Calu3 (cell line): ENCODE measurements at regions not wholly inside any gene's neighbourhood (a gene's known extent, or its start where the extent isn't known, plus 50 kb on each side); places are given as distances from the start of the nearest gene placed in this dataset.
A peak's percentile ranks its signal among the peaks of the same experiment; 100 is the strongest.

Experiments
- BruUV-seq: library from RNA; stranded (reverse); fragments of 400-500 nt; replicated peaks from 2 replicates; lab custom pipeline; 2021; lab: Mats Ljungman, UMichigan
- CTCF ChIA-PET: fragments of 300-600 bp; sonication (Branson Sonifier 250); formaldehyde crosslinking; loops from one replicate; lab custom pipeline; 2022; ENCODE audit warnings: antibody characterized with exemption; lab: Charles Lee
- DNase-seq: peaks from one replicate; pipeline ENCODE4 v3.0.0; 2022
- H3K27ac Mint-ChIP-seq: one replicate; pipeline ENCODE4 v1.8.0; 2022; ENCODE audit warnings: mixed read lengths; ENCODE audit not compliant: unreplicated experiment
- H3K27me3 Mint-ChIP-seq: one replicate; pipeline ENCODE4 v1.8.0; 2022; ENCODE audit warnings: mixed read lengths; ENCODE audit not compliant: unreplicated experiment
- H3K36me3 Mint-ChIP-seq: one replicate; pipeline ENCODE4 v1.8.0; 2022; ENCODE audit warnings: mild to moderate bottlenecking, moderate library complexity, mixed read lengths; ENCODE audit not compliant: insufficient read depth, unreplicated experiment
- H3K4me1 Mint-ChIP-seq: one replicate; pipeline ENCODE4 v1.8.0; 2022; ENCODE audit warnings: mild to moderate bottlenecking, low read depth, mixed read lengths; ENCODE audit not compliant: unreplicated experiment
- H3K4me3 Mint-ChIP-seq: one replicate; pipeline ENCODE4 v1.8.0; 2022; ENCODE audit warnings: mild to moderate bottlenecking, low read depth, moderate library complexity, mixed read lengths; ENCODE audit not compliant: unreplicated experiment
- H3K9me3 Mint-ChIP-seq: one replicate; pipeline ENCODE4 v1.8.0; 2022; ENCODE audit warnings: low read depth, mixed read lengths; ENCODE audit not compliant: unreplicated experiment
- CTCF ChIP-seq: fragments of 200-600 bp; IDR thresholded peaks from one replicate; pipeline ENCODE4 v1.8.0; 2022; ENCODE audit warnings: antibody characterized with exemption; ENCODE audit not compliant: unreplicated experiment
- intact Hi-C: fragments of 100-400 bp; cut with micrococcal nuclease; formaldehyde crosslinking; loops from one replicate; pipeline ENCODE4 v1.10.0; 2022; ENCODE audit not compliant: unreplicated experiment

DNA sequence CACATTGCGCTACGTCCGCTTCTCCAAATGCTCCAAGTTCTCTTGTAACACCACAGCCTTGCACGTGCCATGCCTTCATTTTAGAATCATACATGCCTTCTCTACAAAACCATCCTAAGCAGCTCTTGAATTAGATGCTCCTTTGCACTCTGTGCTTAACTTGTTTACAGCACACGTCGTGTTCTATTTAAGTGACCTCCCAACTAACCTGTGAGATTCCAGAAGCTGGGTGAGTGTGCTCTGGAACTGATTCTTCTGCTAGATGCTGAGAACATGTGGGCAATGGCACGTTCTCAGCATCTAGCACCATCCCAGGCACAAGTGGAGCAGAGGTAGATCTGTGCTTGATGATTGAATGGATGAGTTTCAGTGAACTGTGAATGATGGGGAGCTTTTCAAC is 100.0 kb upstream of the NEDD9 start:
- Mint-ChIP-seq H3K4me3 (no peak overlapping the region), H3K27me3 (peaks cover 16% of the 10 kb centered on the region), H3K9me3 (no peaks in the 10 kb centered on the region), H3K27ac (no peak overlapping the region), H3K36me3 (peaks cover 5% of the 10 kb centered on the region), H3K4me1 (peaks cover 12% of the 10 kb centered on the region)
- CTCF ChIA-PET: no interaction called here
- no TSS peak for BruUV-seq
- no peak for DNase-seq
- intact Hi-C loops: no loop called here
- no peak for TF ChIP-seq CTCF

DNA sequence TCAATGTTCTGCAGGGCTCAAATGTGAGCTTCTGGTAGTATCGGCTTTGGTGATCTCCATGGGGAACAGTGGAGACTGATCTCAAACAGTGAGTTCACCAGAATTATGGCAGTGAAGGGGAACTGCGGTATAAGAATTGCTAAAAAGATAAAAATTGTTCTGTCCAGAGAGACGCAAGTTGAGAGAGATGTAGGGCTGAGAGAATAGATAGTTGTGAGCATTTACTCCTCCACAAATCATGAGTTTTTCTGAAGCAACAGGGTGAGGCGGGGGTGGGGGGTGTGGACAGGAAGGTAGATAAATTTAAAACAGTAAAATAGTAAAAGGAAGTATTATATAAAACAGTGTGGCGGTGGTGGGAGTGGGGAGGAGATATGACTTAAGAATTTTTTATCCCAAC is 98.6 kb upstream of the NEDD9 start:
- H3K36me3 Mint-ChIP-seq: peaks cover 5% of the 10 kb centered on the region
- H3K4me1 Mint-ChIP-seq: peaks cover 12% of the 10 kb centered on the region
- peaks cover 16% of the 10 kb centered on the region for H3K27me3 Mint-ChIP-seq
- H3K9me3 Mint-ChIP-seq: no peaks in the 10 kb centered on the region
- H3K27ac Mint-ChIP-seq: peak overlapping the region; percentile 71
- intact Hi-C loops: no loop called here
- TF ChIP-seq CTCF: no peak
- CTCF ChIA-PET: interaction anchor here (1.5 kb wide), 1 partner anchor 11 kb away, joined by 6 read pairs; no protein-coding TSS in a partner anchor
- no TSS peak for BruUV-seq
- no peak for DNase-seq
- no peak overlapping the region for H3K4me3 Mint-ChIP-seq

GRCh38 chr6:11330413-11330760 is 97.9 kb upstream of the NEDD9 start:
- H3K27ac Mint-ChIP-seq: peak overlapping the region; percentile 71
- H3K4me3 Mint-ChIP-seq: no peak overlapping the region
- no peaks in the 10 kb centered on the region for H3K9me3 Mint-ChIP-seq
- DNase-seq: peak; percentile 46
- no TSS peak for BruUV-seq
- H3K36me3 Mint-ChIP-seq: peaks cover 5% of the 10 kb centered on the region
- peaks cover 12% of the 10 kb centered on the region for H3K4me1 Mint-ChIP-seq
- intact Hi-C loops: no loop called here
- no peak for TF ChIP-seq CTCF
- CTCF ChIA-PET: interaction anchor here (1.5 kb wide), 1 partner anchor 12 kb away, joined by 6 read pairs; no protein-coding TSS in a partner anchor
- peaks cover 16% of the 10 kb centered on the region for H3K27me3 Mint-ChIP-seq

- no TSS peak for BruUV-seq
- peak overlapping the region; percentile 71 for H3K27ac Mint-ChIP-seq
- no peak for TF ChIP-seq CTCF
- DNase-seq: no peak
- H3K4me3 Mint-ChIP-seq: no peak overlapping the region
- peaks cover 16% of the 10 kb centered on the region for H3K27me3 Mint-ChIP-seq
- CTCF ChIA-PET: interaction anchor here (1.5 kb wide), 1 partner anchor 12 kb away, joined by 6 read pairs; no protein-coding TSS in a partner anchor
- H3K36me3 Mint-ChIP-seq: peaks cover 5% of the 10 kb centered on the region
- intact Hi-C loops: no loop called here
- no peaks in the 10 kb centered on the region for H3K9me3 Mint-ChIP-seq
- H3K4me1 Mint-ChIP-seq: peaks cover 12% of the 10 kb centered on the region
Measured at GRCh38 chr6:11329726-11330412, 97.4 kb upstream of the NEDD9 start.
